Liver (tissue), 3 donors: ENCODE measurements at regions not wholly inside any gene's neighbourhood (a gene's known extent, or its start where the extent isn't known, plus 50 kb on each side); places are given as distances from the start of the nearest gene placed in this dataset.

Experiments used
- EGR1 ChIP-seq, 2 donors: IDR thresholded peaks; 2 replicates each; pipeline ENCODE4 v1.6.1; 2016 to 2018; ENCODE audit warnings: antibody characterized with exemption in 2 of 2, low read depth in 2 of 2
- FOXA1 ChIP-seq: IDR thresholded peaks from 2 replicates; pipeline ENCODE4 v1.6.1; 2016; ENCODE audit warnings: antibody characterized with exemption
- GABPA ChIP-seq, 2 donors: IDR thresholded peaks in 1 of 2; conservative IDR thresholded peaks in 1 of 2; 2 replicates each; pipeline ENCODE4 v1.6.1; 2016; ENCODE audit warnings: antibody characterized with exemption in 2 of 2, mild to moderate bottlenecking in 1 of 2, moderate library complexity in 1 of 2
- JUND ChIP-seq, 2 donors: IDR thresholded peaks; 2 replicates each; pipeline ENCODE4 v1.6.1; 2016; ENCODE audit warnings: antibody characterized with exemption in 2 of 2
- MAX ChIP-seq: IDR thresholded peaks from 2 replicates; pipeline ENCODE4 v1.6.1; 2016; ENCODE audit warnings: antibody characterized with exemption
- REST ChIP-seq: IDR thresholded peaks from 2 replicates; pipeline ENCODE4 v1.6.1; 2016; ENCODE audit warnings: antibody characterized with exemption, mild to moderate bottlenecking
- RXRA ChIP-seq, 2 donors: IDR thresholded peaks; 2 replicates each; pipeline ENCODE4 v1.6.1; 2017 to 2018; ENCODE audit warnings: antibody characterized with exemption in 2 of 2, mild to moderate bottlenecking in 1 of 2
- SP1 ChIP-seq: IDR thresholded peaks from 2 replicates; pipeline ENCODE4 v1.6.1; 2018; ENCODE audit warnings: antibody characterized with exemption, mild to moderate bottlenecking
- TAF1 ChIP-seq: conservative IDR thresholded peaks from 2 replicates; pipeline ENCODE4 v1.6.1; 2016; ENCODE audit warnings: antibody characterized with exemption, mild to moderate bottlenecking
- YY1 ChIP-seq: IDR thresholded peaks from 2 replicates; pipeline ENCODE4 v1.6.1; 2016; ENCODE audit warnings: antibody characterized with exemption, mild to moderate bottlenecking
- TF ChIP-seq, protein P1 (sequence below): fragments of 150-350 bp; IDR thresholded peaks from 2 replicates; pipeline ENCODE4 v1.5.1; 2017; ENCODE audit warnings: improper control_type of control experiment, low read depth, low read length; ENCODE audit not compliant: missing input control
- donor health status: healthy.
- donor health status: healthy.

- TF ChIP-seq, protein P1, sequence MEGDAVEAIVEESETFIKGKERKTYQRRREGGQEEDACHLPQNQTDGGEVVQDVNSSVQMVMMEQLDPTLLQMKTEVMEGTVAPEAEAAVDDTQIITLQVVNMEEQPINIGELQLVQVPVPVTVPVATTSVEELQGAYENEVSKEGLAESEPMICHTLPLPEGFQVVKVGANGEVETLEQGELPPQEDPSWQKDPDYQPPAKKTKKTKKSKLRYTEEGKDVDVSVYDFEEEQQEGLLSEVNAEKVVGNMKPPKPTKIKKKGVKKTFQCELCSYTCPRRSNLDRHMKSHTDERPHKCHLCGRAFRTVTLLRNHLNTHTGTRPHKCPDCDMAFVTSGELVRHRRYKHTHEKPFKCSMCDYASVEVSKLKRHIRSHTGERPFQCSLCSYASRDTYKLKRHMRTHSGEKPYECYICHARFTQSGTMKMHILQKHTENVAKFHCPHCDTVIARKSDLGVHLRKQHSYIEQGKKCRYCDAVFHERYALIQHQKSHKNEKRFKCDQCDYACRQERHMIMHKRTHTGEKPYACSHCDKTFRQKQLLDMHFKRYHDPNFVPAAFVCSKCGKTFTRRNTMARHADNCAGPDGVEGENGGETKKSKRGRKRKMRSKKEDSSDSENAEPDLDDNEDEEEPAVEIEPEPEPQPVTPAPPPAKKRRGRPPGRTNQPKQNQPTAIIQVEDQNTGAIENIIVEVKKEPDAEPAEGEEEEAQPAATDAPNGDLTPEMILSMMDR = no peak
- TF ChIP-seq TAF1 (no peak), FOXA1 (no peak), SP1 (no peak), GABPA (IDR thresholded peaks at IDR 0.05 in 1 of 2, conservative IDR thresholded peaks at IDR 0.05 in 1 of 2) (no peak), EGR1 (IDR thresholded peaks at IDR 0.05; ENCODE audit: low read depth in 2 of 2) (no peak), JUND (IDR thresholded peaks at IDR 0.05) (no peak), REST (no peak), MAX (no peak), RXRA (IDR thresholded peaks at IDR 0.05) (no peak), YY1 (no peak)
Observed at GRCh38 chr2:195603408-195603807, 53.6 kb upstream of the SLC39A10 start.
